B cell (primary cell): ENCODE measurements at regions not wholly inside any gene's neighbourhood (a gene's known extent, or its start where the extent isn't known, plus 50 kb on each side); places are given as distances from the start of the nearest gene placed in this dataset.

ENCODE experiments used
- CTCF ChIP-seq: fragments of 200-600 bp; IDR thresholded peaks from one replicate; pipeline ENCODE4 v1.8.0; 2022; ENCODE audit warnings: antibody characterized with exemption, mild to moderate bottlenecking
- EZH2 ChIP-seq: IDR thresholded peaks from 2 replicates; pipeline ENCODE4 v1.6.1; 2012; ENCODE audit warnings: borderline replicate concordance, low read depth, mild to moderate bottlenecking, moderate library complexity, low read length; ENCODE audit not compliant: insufficient read depth, poor library complexity, severe bottlenecking

- TF ChIP-seq CTCF (no peak), EZH2 (no peak)
These were observed 939.5 kb downstream of the EPHA7 start for GRCh38 chr6:92479831-92480230.
